A673 (cell line): ENCODE measurements at regions not wholly inside any gene's neighbourhood (a gene's known extent, or its start where the extent isn't known, plus 50 kb on each side); places are given as distances from the start of the nearest gene placed in this dataset.

Experiments
- CTCF ChIP-seq: fragments of 300-800, 200-600 bp; sonication (generic); conservative IDR thresholded peaks from 2 replicates; pipeline ENCODE4 v1.5.1; 2017; ENCODE audit warnings: low read depth, mild to moderate bottlenecking, antibody characterized with exemption, low read length, moderate library complexity, mixed read lengths
- EZH2 ChIP-seq: fragments of 200-600 bp; sonication (generic); IDR thresholded peaks from 2 replicates; pipeline ENCODE4 v1.6.1; 2017; ENCODE audit warnings: borderline replicate concordance, low read depth, mild to moderate bottlenecking, mixed read lengths, antibody characterized with exemption, low read length; ENCODE audit not compliant: poor library complexity, severe bottlenecking

- no peak for TF ChIP-seq CTCF
- TF ChIP-seq EZH2, result no peak
Observed at GRCh38 chr3:6182476-6182875, 678.4 kb upstream of the GRM7 start.
